HK-2 (cell line): ENCODE measurements at regions not wholly inside any gene's neighbourhood (a gene's known extent, or its start where the extent isn't known, plus 50 kb on each side); places are given as distances from the start of the nearest gene placed in this dataset.

Source experiments
- DNase-seq: peaks from one replicate; pipeline ENCODE4 v3.0.0-alpha.2; 2018; ENCODE audit not compliant: unreplicated experiment

DNA sequence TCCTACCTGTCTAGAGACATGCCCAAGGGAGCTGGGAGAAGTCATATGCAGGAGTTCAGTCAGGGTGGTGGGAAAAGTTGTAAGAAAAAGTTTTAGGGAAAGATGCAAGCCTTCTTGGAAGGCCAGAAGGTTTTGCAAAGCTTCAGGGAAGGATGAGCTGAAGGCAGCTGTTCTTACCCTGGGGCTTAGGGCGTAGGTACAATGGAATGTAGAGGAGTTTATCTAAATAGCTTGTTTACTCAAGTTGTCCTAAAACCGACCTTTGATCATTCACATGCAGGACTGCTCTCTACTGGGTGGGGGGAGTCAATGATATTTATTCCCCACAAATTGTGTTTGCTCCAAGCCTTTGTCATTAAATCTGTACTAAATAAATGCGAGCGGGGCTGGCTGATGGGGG is 277.0 kb downstream of the CRPPA start:
- DNase-seq: no peak

- DNase-seq: no peak
Measured at GRCh38 chr7:16137944-16138343, 283.4 kb downstream of the CRPPA start.

- no peak for DNase-seq
Measured at GRCh38 chr7:16136896-16137295, 284.4 kb downstream of the CRPPA start.

- DNase-seq: no peak
Measured at GRCh38 chr7:16135658-16136057, 285.7 kb downstream of the CRPPA start.

- no peak for DNase-seq
Measured at GRCh38 chr7:16130111-16131110, 290.9 kb downstream of the CRPPA start.

- DNase-seq: no peak
Measured at GRCh38 chr7:16129431-16130110, 291.8 kb downstream of the CRPPA start.

- DNase-seq: no peak
Measured at GRCh38 chr7:16123117-16123770, 298.1 kb downstream of the CRPPA start.

DNA sequence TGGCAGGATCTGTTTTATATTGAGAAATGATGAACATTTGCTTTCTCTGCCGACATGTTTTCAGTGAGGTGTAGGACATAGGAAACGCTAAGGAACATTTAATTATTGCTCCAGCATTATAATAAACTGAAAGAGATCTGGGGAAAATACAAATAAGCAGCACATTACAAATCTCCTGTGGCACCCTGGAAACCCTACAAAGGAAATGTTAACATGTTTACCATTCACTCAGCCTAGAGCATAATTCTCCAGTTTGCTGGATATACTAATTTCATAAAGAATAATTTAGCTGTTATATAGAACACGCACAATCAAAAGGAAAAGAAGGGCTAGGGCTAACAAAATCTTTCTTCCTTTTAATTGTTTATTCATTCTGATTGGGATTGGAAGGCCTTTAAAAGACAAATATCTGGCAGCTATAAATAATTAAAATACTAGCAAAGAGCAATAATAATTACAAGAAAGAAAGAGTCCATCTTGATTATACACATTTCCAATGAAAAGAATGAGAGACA is 299.4 kb downstream of the CRPPA start:
- no peak for DNase-seq

GRCh38 chr7:16115374-16115773 is 306.0 kb downstream of the CRPPA start:
- no peak for DNase-seq

- DNase-seq: no peak
Measured at GRCh38 chr7:16114633-16115032, 306.7 kb downstream of the CRPPA start.

- DNase-seq: no peak
Measured at GRCh38 chr7:16114071-16114470, 307.3 kb downstream of the CRPPA start.

- no peak for DNase-seq
Measured at GRCh38 chr7:16113058-16113457, 308.3 kb downstream of the CRPPA start.

GRCh38 chr7:16106869-16107268 is 314.5 kb downstream of the CRPPA start:
- no peak for DNase-seq

- DNase-seq: no peak
Measured at GRCh38 chr7:16106300-16106699, 315.0 kb downstream of the CRPPA start.

- no peak for DNase-seq
Measured at GRCh38 chr7:16099302-16099849, 322.0 kb downstream of the CRPPA start.

DNA sequence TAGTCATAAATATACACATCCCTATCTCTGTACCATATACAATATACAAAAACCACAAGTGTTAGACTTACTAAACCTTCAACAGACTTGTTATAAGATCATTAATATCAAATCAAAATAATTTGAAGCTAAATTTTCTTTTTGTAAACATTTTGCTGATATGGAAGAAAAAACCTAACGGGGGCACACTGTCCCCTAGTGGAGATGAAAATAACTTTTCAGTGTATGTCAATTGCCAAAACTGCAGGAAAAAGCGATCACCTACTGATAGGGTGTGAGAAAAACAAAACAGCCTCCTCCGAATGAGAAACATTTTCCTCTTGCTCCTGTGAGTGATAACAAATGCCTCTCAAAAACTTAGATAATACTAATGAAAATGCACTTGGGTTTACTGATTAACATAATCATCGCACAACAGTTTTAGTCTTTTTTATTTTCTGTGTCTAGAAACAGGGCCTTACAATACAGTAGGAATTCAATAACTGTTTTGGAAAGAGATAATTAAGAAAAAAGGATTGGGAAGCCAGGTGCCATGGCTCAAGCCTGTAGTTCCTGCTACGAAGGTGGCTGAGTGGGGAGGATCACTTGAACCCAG is 322.7 kb downstream of the CRPPA start:
- no peak for DNase-seq

DNA sequence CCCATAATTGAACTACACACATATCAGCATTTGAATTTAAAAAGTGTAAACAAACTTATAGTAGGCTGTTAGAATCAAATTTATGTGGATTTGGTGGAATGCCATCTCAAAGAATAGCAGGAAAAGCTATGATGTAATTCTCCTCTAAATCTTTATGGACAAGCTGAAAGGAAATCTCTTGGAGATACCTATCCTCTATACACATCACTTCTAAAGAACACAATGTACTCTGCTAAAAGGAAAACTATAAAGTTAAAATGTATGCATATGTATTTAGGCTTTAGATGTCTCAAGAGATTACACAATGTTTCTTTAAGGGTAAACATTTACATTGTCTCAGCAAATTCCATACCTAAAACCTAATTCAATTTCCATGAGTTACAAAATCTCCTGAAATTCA is 323.3 kb downstream of the CRPPA start:
- DNase-seq: no peak

DNA sequence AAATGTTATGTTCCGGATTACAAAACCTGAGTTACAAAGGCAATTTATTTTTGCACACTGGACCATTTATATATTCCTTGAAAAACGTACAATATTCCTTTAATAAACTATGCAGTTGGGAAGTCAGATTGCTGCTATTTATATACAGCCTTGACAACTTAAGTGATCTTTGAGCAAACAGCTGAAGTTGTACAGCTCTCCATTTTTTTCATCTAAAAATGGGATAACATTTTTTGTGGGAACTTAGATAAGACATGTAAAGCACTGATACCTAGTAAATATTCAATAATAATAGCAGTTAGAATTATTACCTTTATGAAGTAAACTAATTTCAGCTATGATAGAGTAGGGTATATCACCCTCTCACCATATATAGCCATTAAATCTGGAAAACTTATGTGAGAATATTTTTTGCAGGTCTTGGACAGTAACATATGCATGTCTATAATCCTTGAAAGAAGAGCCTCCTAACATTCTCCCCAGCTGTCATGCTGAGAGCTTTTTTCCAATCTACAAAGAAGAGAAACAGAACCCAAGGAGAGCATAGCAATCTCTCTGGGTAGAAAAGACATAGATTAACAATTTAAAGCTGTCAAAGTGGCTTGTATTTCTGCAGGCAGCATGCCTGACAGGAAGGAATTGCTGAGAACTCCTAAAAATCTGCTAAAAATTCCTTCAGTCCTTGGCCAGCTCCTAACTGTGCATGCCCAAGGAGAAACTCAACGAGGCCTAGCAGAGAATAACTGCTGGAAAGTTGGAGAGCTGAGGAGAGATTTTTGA is 326.0 kb downstream of the CRPPA start:
- no peak for DNase-seq

DNA sequence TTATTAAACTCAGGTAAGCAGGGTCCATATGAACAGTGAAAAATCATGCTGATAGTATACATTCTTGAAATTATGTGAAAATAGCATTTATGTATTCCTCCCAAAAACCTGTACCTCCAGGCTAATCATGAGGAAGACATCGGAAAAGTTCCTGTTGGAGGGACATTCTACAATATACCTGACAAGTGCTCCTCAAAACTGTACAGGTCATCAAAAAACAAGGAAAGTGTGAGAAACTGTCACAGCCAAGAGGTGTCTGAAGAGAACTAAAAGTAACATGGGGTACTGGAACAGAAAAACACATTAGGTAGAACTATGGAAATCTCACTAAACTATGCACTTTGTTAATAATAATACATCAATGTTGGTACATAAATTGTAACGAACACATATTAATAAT is 326.7 kb downstream of the CRPPA start:
- DNase-seq: no peak

DNA sequence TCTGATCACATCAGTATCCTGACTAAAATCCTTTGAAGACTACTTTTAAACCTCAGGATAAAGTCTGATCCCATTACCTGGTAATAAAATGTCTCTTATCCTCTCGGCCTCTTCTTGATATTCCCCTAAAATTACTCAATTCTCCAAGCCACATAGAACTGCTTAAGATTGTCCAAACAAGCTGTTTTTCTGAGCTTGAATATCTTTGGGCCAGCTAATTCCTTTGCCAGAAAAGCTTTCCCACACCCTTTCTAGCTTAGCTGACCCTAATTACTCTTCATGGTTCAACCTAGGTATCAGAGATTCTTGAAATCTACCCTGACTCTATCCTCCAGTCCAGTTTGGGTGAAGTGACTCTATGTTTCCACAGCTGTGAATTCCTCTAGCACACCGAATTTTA is 328.6 kb downstream of the CRPPA start:
- no peak for DNase-seq
